ENCODE measurements at regions not wholly inside any gene's neighbourhood (a gene's known extent, or its start where the extent isn't known, plus 50 kb on each side); places are given as distances from the start of the nearest gene placed in this dataset.

DNA sequence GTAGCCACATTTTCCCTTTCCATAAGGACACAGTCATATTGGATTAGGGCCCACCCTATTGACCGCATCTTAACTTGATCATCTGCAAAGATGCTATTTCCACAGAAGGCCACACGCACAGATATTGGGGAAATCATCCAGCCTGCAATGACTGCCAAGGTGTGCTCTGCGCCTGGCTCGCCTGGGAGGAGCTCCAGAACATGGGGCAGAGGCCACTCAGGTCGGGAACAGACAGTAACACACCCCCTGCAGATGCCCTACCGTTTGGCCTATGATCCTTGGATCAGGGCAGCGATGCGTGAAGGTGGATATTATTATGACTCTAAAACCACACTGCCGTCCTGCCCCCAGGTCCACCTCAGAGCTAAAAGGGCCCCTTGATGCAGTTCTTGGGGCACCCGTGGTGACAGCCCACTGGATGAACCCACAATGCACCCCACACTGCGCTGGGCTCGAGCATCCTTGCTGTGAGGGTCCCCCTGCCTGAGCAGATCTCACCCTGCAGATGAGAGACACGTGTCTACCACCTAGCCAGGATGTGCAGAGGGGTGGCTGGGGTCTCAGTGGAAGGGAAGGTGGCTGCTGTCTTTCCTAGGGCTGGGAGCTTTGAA, 72.9 kb upstream of the ZNF516 start:
- Mint-ChIP-seq H3K9me3 (no peaks in the 10 kb centered on the region), H3K4me3 (no peak overlapping the region), H3K27me3 (peaks cover 12% of the 10 kb centered on the region), H3K27ac (no peak overlapping the region), H3K36me3 (ENCODE audit: low read depth) (no peaks in the 10 kb centered on the region), H3K4me1 (peaks cover 3% of the 10 kb centered on the region)
- no peak for DNase-seq
- intact Hi-C loops (cut with micrococcal nuclease): no loop called here

DNA sequence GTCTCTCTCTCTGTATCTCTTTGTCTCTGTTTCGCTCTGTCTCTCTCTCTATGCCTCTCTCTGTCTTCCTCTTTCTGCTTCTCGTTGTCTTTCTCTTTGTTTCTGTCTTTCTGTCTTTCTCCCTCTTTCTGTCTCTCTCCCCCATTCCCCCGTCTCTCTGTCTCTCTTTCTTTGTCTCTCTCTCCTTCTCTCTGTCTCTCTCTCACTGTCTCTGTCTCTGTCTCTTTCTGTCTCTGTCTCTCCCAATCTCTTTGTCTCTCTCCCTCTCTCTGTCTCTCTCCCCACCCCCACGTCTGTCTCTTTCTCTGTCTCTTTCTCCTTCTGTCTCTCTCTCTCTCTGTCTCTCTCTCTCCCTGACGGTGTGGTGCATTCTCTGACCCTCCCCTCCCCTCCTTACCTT, 71.9 kb upstream of the ZNF516 start:
- Mint-ChIP-seq H3K9me3 (no peaks in the 10 kb centered on the region), H3K4me1 (peaks cover 3% of the 10 kb centered on the region), H3K27ac (no peak overlapping the region), H3K36me3 (ENCODE audit: low read depth) (no peaks in the 10 kb centered on the region), H3K27me3 (peaks cover 10% of the 10 kb centered on the region), H3K4me3 (no peak overlapping the region)
- intact Hi-C loops (cut with micrococcal nuclease): no loop called here
- no peak for DNase-seq

DNA sequence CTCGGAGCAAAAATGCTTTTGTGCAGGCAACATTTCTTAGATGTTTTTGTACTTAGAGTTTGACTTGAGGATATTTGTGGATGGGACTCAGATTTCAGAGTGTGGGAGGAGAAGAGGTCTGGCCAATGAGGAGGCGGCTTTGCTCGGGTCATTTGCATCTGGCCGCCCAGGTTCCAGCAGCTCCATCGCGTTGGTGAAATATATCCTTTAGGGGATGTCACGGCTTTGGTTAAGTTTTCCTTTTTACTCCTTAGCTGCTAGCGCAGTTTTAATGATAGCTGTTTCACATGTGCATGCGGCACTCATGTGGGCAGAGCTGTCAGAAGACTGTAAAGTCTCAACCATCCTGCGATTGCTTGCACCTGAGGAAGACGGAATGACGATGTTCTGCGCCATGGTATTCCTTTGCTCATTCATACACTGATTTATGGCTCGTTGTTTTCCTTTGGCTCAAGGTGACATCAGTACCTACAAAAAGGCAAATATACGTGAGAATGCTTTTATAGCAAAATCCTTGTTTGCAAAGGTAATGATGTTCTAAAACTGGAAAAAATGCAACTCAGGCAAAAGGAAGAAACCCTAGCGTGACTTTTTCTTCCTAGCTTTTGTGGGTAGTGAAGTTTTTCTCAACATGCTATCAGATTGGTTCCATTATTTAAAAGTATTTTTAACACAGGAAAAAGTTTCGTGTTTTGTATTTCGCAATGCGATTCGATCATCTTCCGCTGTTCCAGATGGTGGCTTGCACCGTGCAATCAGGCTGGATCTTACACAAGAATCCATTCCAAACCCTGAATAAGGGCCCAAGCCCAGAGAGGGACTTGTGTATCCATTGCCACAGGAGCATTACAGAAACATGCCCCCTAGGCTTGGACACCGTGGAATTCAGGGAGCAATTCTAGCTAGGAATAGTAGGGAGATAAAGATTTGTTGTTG, 70.5 kb upstream of the ZNF516 start:
- no peaks in the 10 kb centered on the region for H3K9me3 Mint-ChIP-seq
- no peak overlapping the region for H3K4me3 Mint-ChIP-seq
- no peak for DNase-seq
- peaks cover 3% of the 10 kb centered on the region for H3K4me1 Mint-ChIP-seq
- no peaks in the 10 kb centered on the region for H3K36me3 Mint-ChIP-seq (ENCODE audit: low read depth)
- peaks cover 10% of the 10 kb centered on the region for H3K27me3 Mint-ChIP-seq
- H3K27ac Mint-ChIP-seq: no peak overlapping the region
- intact Hi-C loops (cut with micrococcal nuclease): no loop called here

DNA sequence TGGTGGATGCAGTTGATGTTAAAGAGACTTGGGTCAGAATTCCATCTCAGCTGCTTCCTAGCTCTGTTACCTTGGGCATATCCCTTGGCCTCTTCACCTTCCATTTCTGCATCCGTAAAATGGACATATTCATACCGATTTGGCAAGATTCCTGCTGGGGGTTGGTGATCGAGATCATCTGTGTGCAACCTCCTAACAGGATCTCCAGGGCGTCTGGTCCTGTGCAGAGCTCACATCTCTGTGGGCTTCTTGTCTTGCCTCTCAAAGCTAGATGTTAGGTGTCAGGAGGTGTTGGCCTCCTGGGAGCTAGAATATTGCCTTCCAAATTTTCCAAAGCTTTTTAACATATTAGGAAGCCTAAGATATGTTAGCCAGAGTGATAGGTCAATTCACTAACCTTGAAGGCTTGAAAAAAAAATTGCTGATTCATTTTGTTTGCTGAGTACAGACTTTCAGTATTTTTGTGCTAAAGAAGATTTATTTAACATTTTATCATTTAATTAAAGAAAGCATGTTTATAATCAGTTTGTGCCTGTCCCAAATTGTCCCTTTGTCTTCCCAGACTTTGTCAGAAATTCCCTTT, 69.7 kb upstream of the ZNF516 start:
- Mint-ChIP-seq H3K27me3 (peaks cover 10% of the 10 kb centered on the region), H3K9me3 (no peaks in the 10 kb centered on the region), H3K27ac (no peak overlapping the region), H3K4me3 (no peak overlapping the region), H3K4me1 (peaks cover 3% of the 10 kb centered on the region), H3K36me3 (ENCODE audit: low read depth) (no peaks in the 10 kb centered on the region)
- intact Hi-C loops (cut with micrococcal nuclease): no loop called here
- no peak for DNase-seq

DNA sequence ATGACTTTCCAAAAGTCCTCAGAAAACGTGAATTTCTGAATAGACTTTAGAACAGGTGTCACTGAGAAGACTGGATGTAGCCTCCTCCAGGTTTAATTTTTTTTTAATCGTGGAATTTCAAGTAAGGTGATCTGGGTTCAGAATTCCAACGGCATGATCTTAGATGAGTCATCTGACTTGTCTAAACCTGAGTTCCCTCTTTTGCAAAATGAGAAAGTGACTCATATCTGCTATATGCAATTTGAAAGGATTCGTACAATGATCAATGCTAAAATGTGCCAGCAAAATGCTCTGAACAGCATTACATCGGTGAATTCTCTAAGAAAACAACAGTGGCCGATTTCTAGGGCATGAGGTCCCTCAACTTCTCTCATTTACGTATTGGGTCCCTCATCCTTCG, 69.1 kb upstream of the ZNF516 start:
- Mint-ChIP-seq H3K36me3 (ENCODE audit: low read depth) (no peaks in the 10 kb centered on the region), H3K4me3 (no peak overlapping the region), H3K27me3 (peaks cover 10% of the 10 kb centered on the region), H3K4me1 (peaks cover 3% of the 10 kb centered on the region), H3K9me3 (no peaks in the 10 kb centered on the region), H3K27ac (no peak overlapping the region)
- intact Hi-C loops (cut with micrococcal nuclease): no loop called here
- DNase-seq: no peak

DNA sequence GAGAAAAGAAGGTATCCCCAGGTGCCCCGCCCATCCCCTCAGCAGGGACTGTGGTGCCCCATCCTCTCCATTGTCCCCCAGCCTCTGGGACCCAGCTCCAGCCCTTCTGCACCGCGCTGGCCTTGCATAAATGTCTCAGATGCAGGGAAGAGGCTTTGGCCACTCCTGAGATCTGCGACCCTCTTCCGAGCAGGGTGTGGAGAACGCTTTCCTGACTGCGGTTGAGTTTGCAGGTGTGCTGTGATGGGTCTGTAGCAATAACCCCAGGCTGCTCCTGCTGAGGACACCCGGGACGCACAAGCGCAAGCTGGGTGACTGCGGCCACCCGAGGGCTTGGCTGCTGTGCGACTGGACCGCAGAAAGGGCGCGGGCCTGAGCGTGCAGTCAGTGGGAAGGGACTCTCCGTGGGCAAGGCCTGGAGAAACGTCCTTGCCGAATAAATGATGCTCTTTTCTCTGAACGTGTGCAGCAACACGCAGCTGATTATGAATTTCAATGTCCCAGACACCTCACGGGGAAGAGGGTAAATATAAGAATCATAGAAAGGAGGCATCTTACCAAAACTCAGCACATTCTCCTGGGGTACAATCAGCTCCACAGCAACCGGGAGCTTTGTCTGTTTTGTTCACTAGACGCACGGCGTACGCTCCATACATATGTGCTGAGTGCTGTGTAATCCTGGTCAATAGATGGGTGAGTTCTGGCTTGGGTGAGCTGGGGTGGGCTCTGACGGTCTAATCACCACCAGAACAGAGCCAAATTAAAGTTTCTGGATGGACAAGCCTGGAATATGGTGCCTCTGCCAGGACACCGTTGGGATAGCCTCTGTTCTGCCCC, 67.5 kb upstream of the ZNF516 start:
- no peak overlapping the region for H3K4me3 Mint-ChIP-seq
- intact Hi-C loops (cut with micrococcal nuclease): no loop called here

DNA sequence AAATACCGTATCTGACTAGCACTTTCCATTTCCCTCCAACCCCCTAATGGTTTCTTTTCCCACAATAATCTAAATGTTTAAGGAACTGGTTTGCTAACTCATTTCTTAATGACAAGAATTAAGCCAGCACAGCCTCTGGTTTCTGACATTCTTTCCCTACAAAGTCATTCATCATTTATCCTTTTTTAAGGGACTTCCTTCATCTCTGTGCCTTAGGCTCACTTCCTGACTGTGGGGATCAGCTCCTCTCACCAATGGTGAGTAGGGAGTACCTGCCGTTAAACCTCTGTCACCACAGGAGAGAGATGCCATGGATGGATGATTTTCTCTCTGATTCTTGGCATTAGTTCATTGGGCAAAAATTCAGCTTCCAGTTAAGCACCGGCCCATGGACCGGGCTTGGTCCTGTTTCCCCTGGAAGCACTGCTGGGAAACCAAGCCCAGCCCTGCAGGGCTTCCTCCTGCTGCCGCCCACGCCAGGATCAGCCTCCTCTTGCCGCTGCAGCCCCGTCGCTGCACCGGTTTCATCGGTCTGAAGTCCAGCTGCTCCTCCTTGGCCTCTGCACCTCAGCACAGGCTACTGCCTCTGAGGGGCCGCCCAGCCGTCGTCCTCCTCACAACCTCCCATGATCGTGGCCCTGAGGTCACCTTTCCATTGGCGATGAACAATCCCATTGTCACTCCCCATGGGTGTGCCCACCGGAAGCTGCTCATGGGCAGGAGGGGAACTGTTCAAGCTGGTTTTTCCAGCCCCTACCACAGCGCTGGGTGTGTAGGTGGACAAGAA, 64.0 kb upstream of the ZNF516 start:
- H3K27ac Mint-ChIP-seq: no peak overlapping the region
- intact Hi-C loops (cut with micrococcal nuclease): no loop called here
- no peaks in the 10 kb centered on the region for H3K9me3 Mint-ChIP-seq
- no peak for DNase-seq
- H3K4me3 Mint-ChIP-seq: no peak overlapping the region
- H3K4me1 Mint-ChIP-seq: no peaks in the 10 kb centered on the region
- peaks cover 4% of the 10 kb centered on the region for H3K27me3 Mint-ChIP-seq
- no peaks in the 10 kb centered on the region for H3K36me3 Mint-ChIP-seq (ENCODE audit: low read depth)

More for the DNA sequence above, 67.5 kb upstream of the ZNF516 start:
- Mint-ChIP-seq H3K27ac (no peak overlapping the region), H3K9me3 (no peaks in the 10 kb centered on the region), H3K36me3 (ENCODE audit: low read depth) (no peaks in the 10 kb centered on the region), H3K27me3 (peaks cover 10% of the 10 kb centered on the region), H3K4me1 (peaks cover 3% of the 10 kb centered on the region)
- DNase-seq: no peak

DNA sequence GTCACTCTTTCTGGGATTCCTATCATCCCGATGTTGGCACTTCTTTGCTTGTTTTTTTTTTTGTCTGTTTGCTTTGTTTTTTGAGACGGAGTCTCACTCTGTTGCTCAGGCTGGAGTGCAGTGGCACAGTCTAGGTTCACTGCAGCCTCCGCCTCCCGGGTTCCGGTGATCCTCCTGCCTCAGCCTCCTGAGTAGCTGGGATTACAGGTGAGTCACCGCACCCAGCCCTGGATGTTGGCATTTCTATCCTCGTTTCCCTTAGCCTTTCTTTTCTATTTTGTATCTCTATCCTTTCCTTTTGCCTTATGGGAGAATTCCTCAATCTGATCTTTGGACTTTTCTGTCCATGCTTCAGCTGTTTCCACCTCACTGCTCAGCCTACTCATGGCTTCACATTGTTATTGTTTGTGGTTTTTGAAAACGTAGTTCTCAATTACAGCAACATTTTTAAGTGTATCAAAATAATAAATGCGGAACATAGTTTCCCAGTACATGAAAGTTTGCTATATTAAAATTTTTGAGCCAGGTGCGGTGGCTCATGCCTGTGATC, 62.1 kb upstream of the ZNF516 start:
- Mint-ChIP-seq H3K4me1 (no peaks in the 10 kb centered on the region), H3K9me3 (no peaks in the 10 kb centered on the region), H3K27ac (no peak overlapping the region), H3K36me3 (ENCODE audit: low read depth) (no peaks in the 10 kb centered on the region), H3K27me3 (peaks cover 6% of the 10 kb centered on the region), H3K4me3 (no peak overlapping the region)
- intact Hi-C loops (cut with micrococcal nuclease): no loop called here
- no peak for DNase-seq

DNA sequence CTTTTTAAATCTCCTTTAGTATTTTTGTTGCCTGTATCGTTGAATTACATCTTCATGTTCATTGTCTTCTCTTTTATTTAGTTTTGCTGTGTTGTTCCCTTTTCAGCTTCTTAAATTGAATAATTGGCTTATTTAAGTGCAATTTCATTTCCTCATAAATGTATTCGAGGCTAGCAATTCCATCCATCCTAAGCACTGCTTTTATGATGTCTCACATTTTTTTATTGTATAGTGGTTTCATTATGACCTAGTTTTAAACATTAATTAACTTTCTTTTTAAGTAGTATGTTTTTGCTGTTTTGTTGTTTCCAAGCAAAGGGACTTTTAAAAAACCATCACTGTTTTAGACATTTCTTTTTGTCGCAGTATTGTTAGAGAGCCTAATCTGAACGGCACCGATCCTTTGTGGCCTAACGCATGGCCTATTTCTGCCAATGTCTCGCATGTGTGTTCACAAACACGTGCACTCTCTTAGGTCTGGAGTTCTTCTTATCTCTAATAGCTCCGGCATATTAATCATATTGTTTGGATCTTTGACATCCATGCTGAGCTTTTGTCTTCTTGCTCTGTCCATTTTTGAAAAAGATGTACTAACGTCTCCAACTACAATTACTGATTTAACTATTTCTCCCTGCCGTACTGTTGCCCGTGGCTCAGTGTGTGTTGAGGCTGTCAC, 59.6 kb upstream of the ZNF516 start:
- Mint-ChIP-seq H3K4me3 (no peak overlapping the region), H3K36me3 (ENCODE audit: low read depth) (no peaks in the 10 kb centered on the region), H3K27ac (no peak overlapping the region), H3K27me3 (peaks cover 11% of the 10 kb centered on the region), H3K9me3 (no peaks in the 10 kb centered on the region), H3K4me1 (no peaks in the 10 kb centered on the region)
- intact Hi-C loops (cut with micrococcal nuclease): no loop called here
- DNase-seq: no peak

DNA sequence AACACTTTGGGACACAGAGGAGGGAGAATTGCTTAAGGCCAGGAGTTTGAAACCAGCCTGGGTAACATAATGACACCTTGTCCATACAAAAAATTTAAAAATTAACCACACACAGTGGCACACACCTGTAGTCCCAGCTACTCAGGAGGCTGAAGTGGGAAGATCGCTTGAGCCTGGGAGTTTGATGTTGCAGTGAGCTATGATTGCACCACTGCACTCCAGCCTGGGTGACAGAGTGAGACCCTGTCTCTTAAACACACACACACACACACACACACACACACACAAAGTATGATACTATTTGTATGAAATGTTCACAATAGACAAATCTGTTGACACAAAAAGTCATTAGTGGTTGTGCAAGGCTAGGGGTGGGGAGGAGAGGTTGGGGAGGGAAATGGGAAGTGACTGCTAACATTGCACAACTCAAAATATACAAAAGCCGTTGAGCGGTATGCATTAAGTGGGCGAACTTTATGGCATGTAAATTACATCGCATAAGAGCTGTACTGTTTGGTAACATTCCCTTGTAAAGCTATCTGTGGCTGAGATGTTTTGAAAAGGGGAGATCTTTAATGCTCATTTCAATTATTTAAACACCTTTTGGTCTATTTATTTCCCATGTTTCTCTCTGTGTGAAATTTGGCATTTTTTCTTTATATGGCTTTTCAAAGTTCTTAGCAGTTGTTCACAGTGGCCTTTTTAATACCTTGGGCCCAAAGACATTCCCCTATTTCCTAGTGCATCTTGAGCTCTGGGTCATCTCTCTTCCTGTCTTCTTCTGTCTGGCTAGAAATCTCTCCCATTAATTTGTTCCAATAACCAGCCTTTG, 58.9 kb upstream of the ZNF516 start:
- Mint-ChIP-seq H3K27me3 (peaks cover 11% of the 10 kb centered on the region), H3K4me1 (no peaks in the 10 kb centered on the region), H3K9me3 (no peaks in the 10 kb centered on the region), H3K27ac (no peak overlapping the region), H3K36me3 (ENCODE audit: low read depth) (no peaks in the 10 kb centered on the region), H3K4me3 (no peak overlapping the region)
- no peak for DNase-seq
- intact Hi-C loops (cut with micrococcal nuclease): no loop called here

DNA sequence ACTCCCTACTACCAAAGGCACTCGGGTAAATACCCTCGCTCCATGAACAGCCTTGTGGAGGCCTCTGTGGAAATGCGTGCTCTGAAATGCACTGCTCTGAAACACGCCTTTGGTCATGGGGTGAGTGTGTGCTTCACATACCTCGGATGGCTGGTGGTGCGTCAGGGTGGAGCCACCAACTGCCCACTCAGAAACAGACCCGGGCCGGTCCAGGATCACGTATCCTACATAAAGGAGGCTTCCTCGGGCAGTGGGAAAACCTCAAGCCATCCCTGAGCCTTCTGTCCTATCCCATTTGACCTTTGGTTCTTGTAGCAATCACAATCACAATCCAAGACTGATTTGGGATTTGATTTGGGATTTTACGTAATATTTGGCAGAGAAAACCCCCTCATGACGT, 53.5 kb upstream of the ZNF516 start:
- no peaks in the 10 kb centered on the region for H3K9me3 Mint-ChIP-seq
- H3K36me3 Mint-ChIP-seq (ENCODE audit: low read depth): no peaks in the 10 kb centered on the region
- no peak overlapping the region for H3K4me3 Mint-ChIP-seq
- no peak for DNase-seq
- peaks cover 7% of the 10 kb centered on the region for H3K27me3 Mint-ChIP-seq
- no peaks in the 10 kb centered on the region for H3K4me1 Mint-ChIP-seq
- intact Hi-C loops (cut with micrococcal nuclease): no loop called here
- H3K27ac Mint-ChIP-seq: no peak overlapping the region

DNA sequence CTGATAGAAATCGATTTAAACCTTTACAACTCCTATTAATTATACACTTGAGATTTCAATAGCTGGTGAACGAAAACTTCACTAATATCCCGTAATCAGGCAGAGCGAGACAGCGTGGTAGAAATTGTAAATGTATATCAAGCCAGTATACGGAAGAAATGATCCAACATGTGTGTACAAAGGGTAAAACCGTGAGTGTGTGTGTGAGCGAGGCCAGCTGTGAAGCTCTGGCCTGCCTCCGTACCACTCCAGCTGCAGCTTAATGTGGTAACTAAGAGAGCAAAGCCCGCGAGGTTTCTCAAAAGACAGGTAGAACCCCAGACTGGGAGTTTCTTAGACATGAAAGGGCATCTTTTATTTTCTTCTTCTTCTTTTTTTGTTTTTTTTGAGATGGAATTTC, 52.3 kb upstream of the ZNF516 start:
- Mint-ChIP-seq H3K4me1 (no peaks in the 10 kb centered on the region), H3K36me3 (ENCODE audit: low read depth) (no peaks in the 10 kb centered on the region), H3K4me3 (no peak overlapping the region), H3K9me3 (no peaks in the 10 kb centered on the region), H3K27ac (no peak overlapping the region), H3K27me3 (peaks cover 6% of the 10 kb centered on the region)
- no peak for DNase-seq
- intact Hi-C loops (cut with micrococcal nuclease): no loop called here

All from activated CD4-positive, alpha-beta T cell treated with anti-CD3 and anti-CD28 coated beads, Interleukin-2, amount 10 ng/mL, durations not matched to agents 24 days and 14 days (primary cell).